ENCODE measurements at regions not wholly inside any gene's neighbourhood (a gene's known extent, or its start where the extent isn't known, plus 50 kb on each side); places are given as distances from the start of the nearest gene placed in this dataset.

GRCh38 chr16:26189536-26189935 lies 497.8 kb downstream of the HS3ST4 start:
- no peak overlapping the region for H3K4me3 ChIP-seq (replicated peaks in 1 of 3)
- intact Hi-C loops (cut with DNase I), result no loop called here
- H3K9me3 ChIP-seq, result no peaks in the 10 kb centered on the region
- TF ChIP-seq CTCF (IDR thresholded peaks at IDR 0.05) (no peak), POLR2A (IDR thresholded peaks at IDR 0.05) (no peak)
- 55 to 77% methylated on average over 6 of the region's 6 CpGs for WGBS, 2 donors
- H3K4me1 ChIP-seq, result peaks cover 0 to 6% of the 10 kb centered on the region in 2 donors
- H3K27me3 ChIP-seq, result no peaks in the 10 kb centered on the region
- no peak for DNase-seq
- no peaks in the 10 kb centered on the region for H3K36me3 ChIP-seq
- no peak overlapping the region for H3K27ac ChIP-seq

- Histone ChIP-seq H3K27ac (no peak overlapping the region), H3K4me1 (peaks cover 0 to 12% of the 10 kb centered on the region in 2 donors), H3K9me3 (no peaks in the 10 kb centered on the region), H3K27me3 (no peaks in the 10 kb centered on the region), H3K36me3 (no peaks in the 10 kb centered on the region), H3K4me3 (replicated peaks in 1 of 3) (no peak overlapping the region)
- WGBS, 2 donors, result 83 to 92% methylated on average over 3 of the region's 3 CpGs
- DNase-seq, result no peak
- intact Hi-C loops (cut with DNase I), result no loop called here
- no peak for TF ChIP-seq CTCF (IDR thresholded peaks at IDR 0.05)
These were observed 502.8 kb downstream of the HS3ST4 start for GRCh38 chr16:26194526-26194925.

- Histone ChIP-seq H3K4me3 (replicated peaks in 1 of 3) (no peak overlapping the region), H3K27me3 (no peaks in the 10 kb centered on the region), H3K4me1 (peaks cover 0 to 12% of the 10 kb centered on the region in 2 donors), H3K9me3 (no peaks in the 10 kb centered on the region), H3K36me3 (no peaks in the 10 kb centered on the region), H3K27ac (no peak overlapping the region)
- DNase-seq, result peak; percentile 24 to 26
- TF ChIP-seq CTCF (IDR thresholded peaks at IDR 0.05) (no peak), POLR2A (IDR thresholded peaks at IDR 0.05) (no peak)
- intact Hi-C loops (cut with DNase I), result no loop called here
- WGBS, 2 donors, result 24 to 30% methylated on average over 3 of the region's 3 CpGs
These were observed 503.5 kb downstream of the HS3ST4 start for GRCh38 chr16:26195225-26195624.

GRCh38 chr16:26196310-26196709 lies 504.6 kb downstream of the HS3ST4 start:
- TF ChIP-seq POLR2A (IDR thresholded peaks at IDR 0.05) (no peak), CTCF (IDR thresholded peaks at IDR 0.05) (no peak)
- 68 to 91% methylated on average over 3 of the region's 3 CpGs for WGBS, 2 donors
- Histone ChIP-seq H3K27me3 (no peaks in the 10 kb centered on the region), H3K4me3 (replicated peaks in 1 of 3) (no peak overlapping the region), H3K9me3 (no peaks in the 10 kb centered on the region), H3K4me1 (peaks cover 0 to 12% of the 10 kb centered on the region in 2 donors), H3K36me3 (no peaks in the 10 kb centered on the region), H3K27ac (no peak overlapping the region)
- intact Hi-C loops (cut with DNase I), result no loop called here
- DNase-seq, result no peak

- no peak for DNase-seq
- H3K9me3 ChIP-seq, result no peaks in the 10 kb centered on the region
- WGBS, 2 donors, result 62 to 73% methylated on average over 2 of the region's 2 CpGs
These were observed 505.0 kb downstream of the HS3ST4 start for GRCh38 chr16:26196802-26197201.

More at GRCh38 chr16:26196802-26197201, 505.0 kb downstream of the HS3ST4 start:
- TF ChIP-seq CTCF (IDR thresholded peaks at IDR 0.05) (no peak), POLR2A (IDR thresholded peaks at IDR 0.05) (no peak)
- H3K36me3 ChIP-seq, result no peaks in the 10 kb centered on the region
- H3K4me1 ChIP-seq, result peaks cover 0 to 12% of the 10 kb centered on the region in 2 donors
- no peaks in the 10 kb centered on the region for H3K27me3 ChIP-seq
- no peak overlapping the region for H3K27ac ChIP-seq
- intact Hi-C loops (cut with DNase I), result no loop called here
- no peak overlapping the region for H3K4me3 ChIP-seq (replicated peaks in 1 of 3)
